GM18867 (cell line): ENCODE measurements at regions not wholly inside any gene's neighbourhood (a gene's known extent, or its start where the extent isn't known, plus 50 kb on each side); places are given as distances from the start of the nearest gene placed in this dataset.
"Not testable (repeated sequence)": the region's sequence is repeated elsewhere in the genome, so short reads cannot be mapped to it uniquely, and the experiment has no call there.

Experiments used
- ATAC-seq: cut with Tn5 transposase; IDR thresholded peaks from one replicate; pipeline ENCODE4 v1.9.1; 2021; ENCODE audit warnings: mild to moderate bottlenecking, moderate library complexity; ENCODE audit not compliant: unreplicated experiment

- no peak for ATAC-seq
These were observed 495.9 kb downstream of the CSNK1G3 start for GRCh38 chr5:124007675-124008398.

- no peak for ATAC-seq
These were observed 489.1 kb downstream of the CSNK1G3 start for GRCh38 chr5:124001036-124001615.

- no peak for ATAC-seq
These were observed 488.6 kb downstream of the CSNK1G3 start for GRCh38 chr5:124000538-124000937.

- no peak for ATAC-seq
These were observed 485.7 kb downstream of the CSNK1G3 start for GRCh38 chr5:123997462-123998215.

GRCh38 chr5:123997064-123997461, 485.1 kb downstream of the CSNK1G3 start:
- ATAC-seq = no peak

GRCh38 chr5:123992641-123993040, 480.7 kb downstream of the CSNK1G3 start:
- ATAC-seq = no peak

- no peak for ATAC-seq
These were observed 476.0 kb downstream of the CSNK1G3 start for GRCh38 chr5:123987956-123988355.

GRCh38 chr5:123976379-123977033, 464.5 kb downstream of the CSNK1G3 start:
- ATAC-seq = peak; percentile 91

- ATAC-seq = not testable (repeated sequence)
These were observed 463.5 kb downstream of the CSNK1G3 start for GRCh38 chr5:123975521-123975920.

GRCh38 chr5:123966781-123967180, 454.8 kb downstream of the CSNK1G3 start:
- ATAC-seq = no peak

- ATAC-seq = no peak
These were observed 453.6 kb downstream of the CSNK1G3 start for GRCh38 chr5:123965626-123966025.

- no peak for ATAC-seq
These were observed 452.9 kb downstream of the CSNK1G3 start for GRCh38 chr5:123964884-123965283.

GRCh38 chr5:123960526-123960925, 448.5 kb downstream of the CSNK1G3 start:
- ATAC-seq = no peak

GRCh38 chr5:123951582-123951977, 439.6 kb downstream of the CSNK1G3 start:
- no peak for ATAC-seq

GRCh38 chr5:123950701-123951581, 439.0 kb downstream of the CSNK1G3 start:
- ATAC-seq = no peak

GRCh38 chr5:123949807-123950340, 437.9 kb downstream of the CSNK1G3 start:
- ATAC-seq = no peak

- no peak for ATAC-seq
These were observed 437.2 kb downstream of the CSNK1G3 start for GRCh38 chr5:123949043-123949804.

GRCh38 chr5:123947797-123948196, 435.8 kb downstream of the CSNK1G3 start:
- ATAC-seq = no peak

GRCh38 chr5:123945548-123945947, 433.6 kb downstream of the CSNK1G3 start:
- no peak for ATAC-seq
